ENCODE measurements at regions not wholly inside any gene's neighbourhood (a gene's known extent, or its start where the extent isn't known, plus 50 kb on each side); places are given as distances from the start of the nearest gene placed in this dataset.
A peak's percentile ranks its signal among the peaks of the same experiment; 100 is the strongest.

DNA sequence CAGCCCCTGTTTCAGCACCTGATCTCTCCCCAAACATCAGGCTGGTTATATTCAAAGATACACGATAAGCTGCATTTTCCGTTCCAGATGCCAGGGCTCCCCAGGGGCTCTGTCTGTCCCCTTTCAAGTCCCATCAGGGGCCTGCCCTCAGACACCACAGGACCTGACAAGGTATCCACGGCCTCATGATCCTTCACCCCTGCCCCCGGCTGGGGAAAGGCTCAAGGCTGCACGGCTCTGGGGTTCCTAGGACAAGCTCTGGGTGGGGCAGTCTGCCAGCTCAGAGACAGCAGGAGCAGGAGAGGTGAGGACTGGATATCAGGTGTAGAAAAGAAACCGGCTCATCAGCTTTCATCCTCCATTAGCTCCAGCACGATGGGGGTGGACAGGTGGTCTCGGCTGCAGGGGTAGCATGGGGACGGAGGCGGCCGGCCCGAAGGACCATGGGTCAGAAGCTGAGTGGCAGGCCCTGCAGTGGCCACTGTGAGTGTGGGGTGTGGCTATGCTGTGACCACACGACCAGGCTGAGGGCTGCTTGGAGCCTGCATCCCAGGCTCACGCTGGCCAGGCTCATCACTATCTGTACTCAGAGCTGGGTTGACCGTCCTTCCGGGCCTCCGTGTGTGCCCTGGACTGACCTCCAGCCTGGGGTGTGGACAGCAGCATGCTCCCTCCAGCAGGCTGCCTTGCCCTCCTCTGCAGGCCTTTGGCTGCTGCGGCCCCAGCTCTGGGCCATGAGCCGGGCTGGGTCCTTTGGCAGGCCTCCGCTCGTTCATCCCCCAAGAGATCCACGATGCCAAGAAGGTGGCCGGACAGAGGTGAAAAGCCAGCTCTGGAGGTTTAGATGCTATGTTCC, 386.2 kb downstream of the THBS2 start:
- Histone ChIP-seq H3K4me3 (no peak overlapping the region), H3K27ac (no peak overlapping the region), H3K4me1 (replicated peaks in 1 of 2) (peaks cover 5 to 13% of the 10 kb centered on the region in 2 donors)
- in situ Hi-C loops (cut with MboI; ENCODE audit: low pct_unique_long_range_greater_than_20kb in 2 of 9, low sequenced_read_pairs in 9 of 9, unreplicated experiment in 9 of 9): no loop called here
- 55 to 100% (median 79%) methylated on average over 2 to 9 of the region's 23 CpGs; no CpG with 5 or more reads in 6 of the 10 experiments for WGBS, 10 experiments
- ATAC-seq (replicated peaks in 6 of 8): peak in 3 of 8 experiments; percentile 57 to 86 (median 84)

DNA sequence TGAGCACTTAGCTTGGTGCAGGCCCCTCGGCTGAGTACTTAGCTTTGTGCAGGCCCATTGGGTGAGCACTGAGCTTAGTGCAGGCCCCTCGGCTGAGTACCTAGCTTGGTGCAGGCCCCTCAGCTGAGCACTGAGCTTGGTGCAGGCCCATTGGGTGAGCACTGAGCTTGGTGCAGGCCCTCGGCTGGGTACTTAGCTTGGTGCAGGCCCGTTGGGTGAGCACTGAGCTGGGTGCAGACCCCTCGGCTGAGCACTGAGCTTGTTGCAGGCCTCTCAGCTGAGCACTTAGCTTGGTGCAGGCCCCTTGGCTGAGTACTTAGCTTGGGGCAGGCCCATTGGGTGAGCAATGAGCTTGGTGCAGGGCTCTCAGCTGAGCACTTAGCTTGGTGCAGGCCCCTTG, 387.1 kb downstream of the THBS2 start:
- no peak overlapping the region for H3K4me3 ChIP-seq
- WGBS, 10 experiments: 73 to 100% (median 88%) methylated on average over 1 to 4 of the region's 5 CpGs; no CpG with 5 or more reads in 5 of the 10 experiments
- ATAC-seq (replicated peaks in 6 of 8): peak in 1 of 8 experiments; percentile 19
- in situ Hi-C loops (cut with MboI; ENCODE audit: low pct_unique_long_range_greater_than_20kb in 2 of 9, low sequenced_read_pairs in 9 of 9, unreplicated experiment in 9 of 9): no loop called here
- H3K27ac ChIP-seq: no peak overlapping the region
- peaks cover 5 to 13% of the 10 kb centered on the region in 2 donors for H3K4me1 ChIP-seq (replicated peaks in 1 of 2)

DNA sequence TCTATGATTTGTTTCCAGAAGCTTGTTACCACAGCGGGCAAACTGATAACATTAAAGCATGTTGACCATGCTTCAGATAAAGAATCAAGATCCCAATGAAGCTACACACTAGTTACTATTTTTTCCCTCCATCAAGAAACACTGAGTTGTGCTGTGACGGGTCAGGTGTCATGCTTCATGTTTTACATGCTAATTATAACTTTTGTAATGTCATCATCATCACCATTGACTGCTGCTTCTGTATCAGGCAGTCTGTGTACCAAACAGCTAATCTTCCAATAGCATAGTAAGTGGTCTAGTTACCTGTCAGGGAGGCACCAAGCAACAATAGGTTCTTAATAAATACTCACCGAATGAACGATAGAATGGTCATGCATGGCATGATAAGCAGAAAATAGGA, 388.1 kb downstream of the THBS2 start:
- Histone ChIP-seq H3K27ac (no peak overlapping the region), H3K4me1 (replicated peaks in 1 of 2) (peaks cover 5 to 13% of the 10 kb centered on the region in 2 donors), H3K4me3 (no peak overlapping the region)
- no peak for ATAC-seq (replicated peaks in 6 of 8)
- 34 to 100% (median 86%) methylated on average over 1 to 4 of the region's 4 CpGs; no CpG with 5 or more reads in 1 of the 10 experiments for WGBS, 10 experiments
- in situ Hi-C loops (cut with MboI; ENCODE audit: low pct_unique_long_range_greater_than_20kb in 2 of 9, low sequenced_read_pairs in 9 of 9, unreplicated experiment in 9 of 9): no loop called here

GRCh38 chr6:168864541-168865460, 388.8 kb downstream of the THBS2 start:
- in situ Hi-C loops (cut with MboI; ENCODE audit: low pct_unique_long_range_greater_than_20kb in 2 of 9, low sequenced_read_pairs in 9 of 9, unreplicated experiment in 9 of 9): no loop called here
- 0 to 100% (median 68%) methylated on average over 1 to 7 of the region's 7 CpGs; no CpG with 5 or more reads in 1 of the 10 experiments for WGBS, 10 experiments
- Histone ChIP-seq H3K4me3 (no peak overlapping the region), H3K27ac (no peak overlapping the region), H3K4me1 (replicated peaks in 1 of 2) (peaks cover 5 to 13% of the 10 kb centered on the region in 2 donors)
- ATAC-seq (replicated peaks in 6 of 8): peak in 5 of 8 experiments; percentile 43 to 74 (median 60)

- no peak for ATAC-seq (replicated peaks in 6 of 8)
- 0 to 100% (median 65%) methylated on average over 2 to 4 of the region's 4 CpGs; no CpG with 5 or more reads in 2 of the 10 experiments for WGBS, 10 experiments
- in situ Hi-C loops (cut with MboI; ENCODE audit: low pct_unique_long_range_greater_than_20kb in 2 of 9, low sequenced_read_pairs in 9 of 9, unreplicated experiment in 9 of 9): no loop called here
These were observed 390.2 kb downstream of the THBS2 start for GRCh38 chr6:168863467-168863866.

DNA sequence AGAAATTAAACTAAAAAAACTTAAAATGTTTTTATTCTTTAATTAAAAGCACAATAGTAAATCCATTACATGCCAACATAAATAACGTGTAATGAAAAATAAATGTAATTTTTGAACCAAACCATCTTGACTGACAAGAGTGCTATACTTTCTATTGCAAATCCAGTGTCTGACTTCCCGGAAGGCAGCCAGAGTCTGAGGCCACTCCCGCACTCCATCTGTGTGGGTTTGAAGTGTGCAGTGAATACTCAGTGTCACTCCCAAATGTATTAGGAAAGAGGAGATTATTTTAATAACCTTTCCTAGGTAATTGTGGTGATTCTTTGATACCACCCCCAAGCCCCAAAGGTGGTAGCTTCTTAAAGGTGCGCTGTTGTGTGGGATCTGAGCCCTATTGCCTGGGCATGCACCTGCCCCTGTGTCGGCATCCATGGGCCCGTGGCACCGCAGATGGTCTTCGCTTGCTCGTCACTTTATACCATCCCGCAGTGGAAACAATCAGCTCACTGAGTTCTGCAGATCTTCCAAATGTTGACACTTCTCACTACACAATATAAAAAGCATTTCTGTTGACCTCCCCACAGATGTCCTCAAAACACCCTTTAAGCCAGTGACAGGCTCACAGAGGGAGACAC, 391.2 kb downstream of the THBS2 start:
- 43 to 100% (median 93%) methylated on average over 1 to 9 of the region's 10 CpGs; no CpG with 5 or more reads in 1 of the 10 experiments for whole genome bisulfite sequencing, 10 experiments
- H3K4me1 ChIP-seq (replicated peaks in 1 of 2): peaks cover 11 to 13% of the 10 kb centered on the region in 2 donors
- ATAC-seq (replicated peaks in 6 of 8): no peak
- in situ Hi-C loops (cut with MboI; ENCODE audit: low pct_unique_long_range_greater_than_20kb in 2 of 9, low sequenced_read_pairs in 9 of 9, unreplicated experiment in 9 of 9): no loop called here
- no peak overlapping the region for H3K27ac ChIP-seq
- H3K4me3 ChIP-seq: no peak overlapping the region

More at GRCh38 chr6:168863467-168863866, 390.2 kb downstream of the THBS2 start:
- H3K27ac ChIP-seq: no peak overlapping the region
- H3K4me3 ChIP-seq: no peak overlapping the region
- H3K4me1 ChIP-seq (replicated peaks in 1 of 2): peaks cover 13% of the 10 kb centered on the region in 2 donors

DNA sequence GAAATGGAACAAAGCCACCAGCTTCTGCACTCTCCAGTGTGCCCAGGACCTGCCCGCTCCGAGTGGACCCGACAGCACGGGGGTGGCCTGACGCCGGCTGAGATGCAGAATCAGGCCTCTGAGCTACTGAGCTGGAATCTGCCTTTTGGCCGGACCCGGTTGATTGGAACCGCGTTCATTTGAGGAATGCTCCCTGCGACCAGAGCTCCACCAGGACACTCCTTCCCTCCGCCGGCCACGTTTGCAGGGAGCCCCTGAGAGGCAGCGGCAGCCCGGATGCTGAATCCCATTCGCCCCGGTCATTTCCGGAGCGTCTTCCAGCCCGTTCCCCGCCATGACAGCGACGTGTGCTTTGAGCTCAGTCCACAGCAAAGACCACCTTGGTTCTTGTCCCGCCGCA, 392.7 kb downstream of the THBS2 start:
- ATAC-seq (replicated peaks in 6 of 8): no peak
- Histone ChIP-seq H3K27ac (no peak overlapping the region), H3K4me1 (replicated peaks in 1 of 2) (peaks cover 8 to 13% of the 10 kb centered on the region in 2 donors), H3K4me3 (no peak overlapping the region)
- WGBS, 10 experiments: 76 to 100% (median 88%) methylated on average over 2 to 20 of the region's 26 CpGs; no CpG with 5 or more reads in 3 of the 10 experiments
- in situ Hi-C loops (cut with MboI; ENCODE audit: low pct_unique_long_range_greater_than_20kb in 2 of 9, low sequenced_read_pairs in 9 of 9, unreplicated experiment in 9 of 9): no loop called here

GRCh38 chr6:168860341-168860740, 393.3 kb downstream of the THBS2 start:
- in situ Hi-C loops (cut with MboI; ENCODE audit: low pct_unique_long_range_greater_than_20kb in 2 of 9, low sequenced_read_pairs in 9 of 9, unreplicated experiment in 9 of 9): no loop called here
- Histone ChIP-seq H3K4me1 (replicated peaks in 1 of 2) (peaks cover 8 to 13% of the 10 kb centered on the region in 2 donors), H3K27ac (no peak overlapping the region), H3K4me3 (no peak overlapping the region)
- ATAC-seq (replicated peaks in 6 of 8): no peak
- WGBS, 10 experiments: 61 to 100% (median 97%) methylated on average over 1 to 14 of the region's 16 CpGs; no CpG with 5 or more reads in 5 of the 10 experiments

DNA sequence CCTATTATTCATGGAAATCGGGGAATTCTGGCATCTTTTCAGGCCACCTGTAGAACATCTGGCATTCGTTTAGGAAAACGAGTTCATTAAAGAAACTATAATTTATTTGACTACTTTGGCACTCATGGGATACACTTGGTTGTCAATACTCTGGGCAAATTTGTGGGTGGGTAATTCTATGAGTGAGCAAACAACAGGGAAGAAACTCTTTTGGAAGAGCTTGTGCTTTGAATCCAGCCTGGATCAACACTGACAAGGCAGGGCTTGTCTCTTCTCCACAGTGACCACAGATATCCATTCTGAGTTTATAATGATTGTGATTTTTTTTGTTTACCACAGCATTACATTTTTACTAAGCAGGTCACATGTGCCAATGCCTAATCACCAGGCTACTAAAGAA, 394.7 kb downstream of the THBS2 start:
- Histone ChIP-seq H3K4me3 (no peak overlapping the region), H3K4me1 (replicated peaks in 1 of 2) (peaks cover under 1 to 8% of the 10 kb centered on the region in 2 donors), H3K27ac (no peak overlapping the region)
- peak in 2 of 8 experiments; percentile 19 to 93 for ATAC-seq (replicated peaks in 6 of 8)
- WGBS, 10 experiments: 0 to 28% (median 6%) methylated on average over 1 to 3 of the region's 3 CpGs; no CpG with 5 or more reads in 1 of the 10 experiments
- in situ Hi-C loops (cut with MboI; ENCODE audit: low pct_unique_long_range_greater_than_20kb in 2 of 9, low sequenced_read_pairs in 9 of 9, unreplicated experiment in 9 of 9): no loop called here

- peaks cover 0 to 8% of the 10 kb centered on the region in 2 donors for H3K4me1 ChIP-seq (replicated peaks in 1 of 2)
- ATAC-seq (replicated peaks in 6 of 8): peak in 5 of 8 experiments; percentile 61 to 79 (median 71)
These were observed 396.7 kb downstream of the THBS2 start for GRCh38 chr6:168856914-168857313.

DNA sequence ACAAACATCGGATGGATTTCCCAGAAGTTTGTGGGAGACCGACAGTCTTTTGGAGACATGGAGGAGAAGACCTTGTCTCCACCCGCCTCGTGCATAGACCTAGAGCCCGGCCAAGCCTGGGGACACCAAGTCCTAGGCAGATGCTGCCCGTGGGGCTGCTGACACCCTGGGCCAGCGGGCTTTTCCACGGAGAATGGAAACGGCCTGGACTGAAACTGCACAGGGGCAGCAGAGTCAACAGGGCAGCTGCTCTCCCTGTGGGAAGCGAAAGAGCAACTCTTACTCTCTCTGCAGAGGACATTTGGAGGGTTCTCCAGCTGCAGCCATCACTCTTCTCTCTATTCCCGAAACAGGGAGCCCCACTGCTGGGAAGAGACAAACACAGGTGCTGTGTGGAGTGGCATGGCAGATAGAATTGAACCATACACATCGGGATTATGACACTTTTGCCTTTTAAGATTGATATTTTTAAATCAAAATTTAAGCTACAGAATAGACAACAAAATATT, 401.2 kb downstream of the THBS2 start:
- in situ Hi-C loops (cut with MboI; ENCODE audit: low pct_unique_long_range_greater_than_20kb in 2 of 9, low sequenced_read_pairs in 9 of 9, unreplicated experiment in 9 of 9): no loop called here
- Histone ChIP-seq H3K27ac (no peak overlapping the region), H3K4me1 (replicated peaks in 1 of 2) (no peaks in the 10 kb centered on the region), H3K4me3 (no peak overlapping the region)
- peak in 3 of 8 experiments; percentile 40 to 75 (median 64) for ATAC-seq (replicated peaks in 6 of 8)
- WGBS, 10 experiments: 0 to 95% (median 86%) methylated on average over 3 to 12 of the region's 12 CpGs; no CpG with 5 or more reads in 4 of the 10 experiments

More at GRCh38 chr6:168856914-168857313, 396.7 kb downstream of the THBS2 start:
- Histone ChIP-seq H3K4me3 (no peak overlapping the region), H3K27ac (no peak overlapping the region)
- WGBS, 10 experiments: 2 to 77% (median 55%) methylated on average over 2 to 7 of the region's 7 CpGs; no CpG with 5 or more reads in 1 of the 10 experiments
- in situ Hi-C loops (cut with MboI; ENCODE audit: low pct_unique_long_range_greater_than_20kb in 2 of 9, low sequenced_read_pairs in 9 of 9, unreplicated experiment in 9 of 9): no loop called here

Data from motor neuron (in vitro differentiated cells).